Activated T-cell treated with anti-CD3 and anti-CD28 coated beads, Interleukin-2, amount 50 U/mL, for 24 hours (primary cell): ENCODE measurements at regions not wholly inside any gene's neighbourhood (a gene's known extent, or its start where the extent isn't known, plus 50 kb on each side); places are given as distances from the start of the nearest gene placed in this dataset.

Experiments
- DNase-seq: peaks from one replicate; pipeline ENCODE4 v3.0.0-alpha.2; 2020
- H3K27ac Mint-ChIP-seq: 2 replicates; pipeline ENCODE4 v1.8.0; 2020; ENCODE audit warnings: mild to moderate bottlenecking, mixed read lengths
- H3K27me3 Mint-ChIP-seq: 2 replicates; pipeline ENCODE4 v1.8.0; 2020; ENCODE audit warnings: mixed read lengths
- H3K36me3 Mint-ChIP-seq: 2 replicates; pipeline ENCODE4 v1.8.0; 2020; ENCODE audit warnings: low read depth, mixed read lengths
- H3K4me1 Mint-ChIP-seq: 2 replicates; pipeline ENCODE4 v1.8.0; 2020; ENCODE audit warnings: low read depth, mixed read lengths
- H3K4me3 Mint-ChIP-seq: 2 replicates; pipeline ENCODE4 v1.8.0; 2020; ENCODE audit warnings: mild to moderate bottlenecking, moderate library complexity, mixed read lengths
- H3K9me3 Mint-ChIP-seq: 2 replicates; pipeline ENCODE4 v1.8.0; 2020; ENCODE audit warnings: mixed read lengths

DNA sequence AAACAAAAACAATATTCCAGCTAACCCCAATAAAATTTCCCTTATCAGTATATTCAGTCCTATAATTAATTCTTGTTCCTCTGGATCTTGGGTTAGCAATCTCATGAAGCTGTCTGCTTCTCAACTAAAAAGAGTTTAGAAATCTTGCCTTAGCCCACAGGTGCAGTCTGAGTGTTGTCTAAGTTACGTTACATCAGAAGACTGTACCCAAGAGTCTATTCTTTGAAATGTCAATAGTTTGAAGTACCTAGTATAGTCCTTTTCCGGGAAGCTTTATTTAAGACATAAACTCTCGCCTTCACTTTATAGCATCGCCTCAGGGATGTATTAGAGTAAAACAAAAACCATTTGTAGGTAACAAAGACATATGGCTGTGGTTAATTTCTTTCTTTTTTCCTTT is 465.1 kb downstream of the FUT8 start:
- DNase-seq: no peak
- no peak overlapping the region for H3K4me3 Mint-ChIP-seq
- no peaks in the 10 kb centered on the region for H3K36me3 Mint-ChIP-seq
- peak overlapping the region; percentile 60 for H3K27ac Mint-ChIP-seq
- H3K9me3 Mint-ChIP-seq: peaks cover 3% of the 10 kb centered on the region
- no peaks in the 10 kb centered on the region for H3K27me3 Mint-ChIP-seq
- peaks cover 27% of the 10 kb centered on the region for H3K4me1 Mint-ChIP-seq

DNA sequence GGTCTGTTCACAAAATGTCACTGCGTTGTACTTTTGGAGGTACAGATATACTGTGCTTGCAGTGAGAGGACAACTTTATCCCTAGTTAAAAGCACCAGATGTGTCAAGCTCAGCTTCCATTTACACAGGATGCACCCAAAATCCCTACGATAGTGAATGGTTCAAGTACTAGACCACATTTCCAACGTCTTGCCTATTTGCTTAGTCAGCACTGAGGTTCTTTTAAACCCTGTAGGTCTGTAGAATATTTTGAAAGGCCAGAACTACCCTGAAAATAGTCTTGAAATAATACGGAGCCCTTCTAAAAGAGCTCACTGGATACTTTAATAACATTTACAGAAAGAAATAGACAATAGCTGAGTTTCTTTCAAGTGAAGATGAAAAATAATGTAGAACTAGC is 466.1 kb downstream of the FUT8 start:
- Mint-ChIP-seq H3K27me3 (no peaks in the 10 kb centered on the region), H3K36me3 (no peaks in the 10 kb centered on the region), H3K27ac (no peak overlapping the region), H3K4me1 (peaks cover 27% of the 10 kb centered on the region), H3K4me3 (no peak overlapping the region), H3K9me3 (peaks cover 3% of the 10 kb centered on the region)
- DNase-seq: no peak

DNA sequence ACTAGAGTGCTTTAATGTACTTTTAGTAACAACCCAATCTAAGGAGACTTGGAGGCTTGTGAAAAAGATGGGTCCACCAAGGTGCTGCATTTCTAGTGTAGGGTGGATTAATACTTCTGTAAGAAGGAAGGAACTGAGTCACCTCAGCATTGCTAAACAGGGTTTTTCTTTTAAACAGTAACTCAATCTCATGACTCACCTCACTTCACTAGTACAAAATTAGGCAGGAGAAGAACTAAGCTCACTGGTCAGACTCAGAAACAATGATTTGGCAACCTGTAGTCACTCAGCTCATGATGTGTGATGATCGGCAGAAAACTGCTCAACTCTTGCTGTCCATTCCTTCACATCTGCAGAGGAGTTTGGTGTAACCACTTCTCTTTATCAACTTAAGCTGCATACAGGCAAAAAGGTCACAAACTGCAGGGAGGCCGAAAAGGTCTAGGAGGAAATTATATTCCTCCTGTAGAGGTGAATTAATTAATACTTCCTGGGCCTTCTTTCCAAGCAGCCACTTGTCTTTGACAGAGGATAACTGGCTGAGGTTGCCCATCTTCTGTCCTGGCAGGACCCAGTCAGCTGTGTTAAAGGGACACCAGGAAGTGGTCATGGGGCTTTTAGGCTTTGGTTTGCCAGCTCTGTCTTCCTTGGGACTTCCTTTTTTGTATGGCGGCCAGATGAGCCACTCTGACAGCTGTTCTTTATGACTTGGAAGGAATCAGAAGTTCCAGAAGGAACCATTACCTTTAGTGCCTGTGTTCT is 466.9 kb downstream of the FUT8 start:
- H3K27ac Mint-ChIP-seq: peak overlapping the region; percentile 76
- no peak overlapping the region for H3K4me3 Mint-ChIP-seq
- no peaks in the 10 kb centered on the region for H3K27me3 Mint-ChIP-seq
- H3K36me3 Mint-ChIP-seq: no peaks in the 10 kb centered on the region
- DNase-seq: no peak
- peaks cover 3% of the 10 kb centered on the region for H3K9me3 Mint-ChIP-seq
- peaks cover 27% of the 10 kb centered on the region for H3K4me1 Mint-ChIP-seq

DNA sequence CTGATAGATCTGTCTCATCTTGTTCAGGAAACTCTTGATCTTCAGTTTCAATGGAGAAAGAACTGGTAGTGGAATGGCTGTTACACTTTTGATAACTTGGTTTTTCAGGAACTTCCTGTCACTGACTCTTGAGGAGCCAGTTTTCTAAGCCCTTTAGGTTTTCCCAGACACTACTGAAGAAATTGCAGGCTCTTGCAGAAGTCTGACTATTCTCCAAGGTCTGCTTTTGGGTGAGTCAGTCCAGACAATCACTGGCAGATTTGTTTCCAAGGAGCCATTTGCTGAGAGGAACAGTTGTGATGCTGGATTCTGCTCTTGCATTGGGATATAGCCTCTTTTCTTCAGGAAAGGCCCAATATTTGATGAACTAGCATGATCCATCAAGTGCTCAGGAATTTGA is 468.0 kb downstream of the FUT8 start:
- Mint-ChIP-seq H3K4me1 (peaks cover 27% of the 10 kb centered on the region), H3K36me3 (no peaks in the 10 kb centered on the region), H3K4me3 (no peak overlapping the region), H3K9me3 (peaks cover 3% of the 10 kb centered on the region), H3K27ac (no peak overlapping the region), H3K27me3 (no peaks in the 10 kb centered on the region)
- no peak for DNase-seq

DNA sequence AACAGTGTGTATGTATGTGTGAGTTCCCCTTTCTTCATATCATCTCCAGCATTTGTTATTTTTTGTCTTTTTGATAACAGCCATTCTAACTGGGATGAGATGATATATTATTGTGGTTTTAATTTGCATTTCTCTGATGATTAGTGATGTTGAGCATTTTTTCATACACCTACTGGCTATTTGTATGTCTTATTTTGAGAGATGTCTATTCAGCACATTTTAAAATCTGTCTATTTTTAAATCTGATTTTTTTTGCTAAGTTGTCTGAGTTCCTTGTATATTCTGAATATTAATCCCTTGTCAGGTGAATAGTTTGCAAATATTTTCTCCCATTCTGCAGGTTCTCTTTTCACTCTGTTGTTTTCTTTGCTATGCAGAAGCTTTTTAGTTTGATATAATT is 469.1 kb downstream of the FUT8 start:
- Mint-ChIP-seq H3K27ac (no peak overlapping the region), H3K4me3 (no peak overlapping the region), H3K4me1 (peaks cover 27% of the 10 kb centered on the region), H3K36me3 (no peaks in the 10 kb centered on the region), H3K27me3 (no peaks in the 10 kb centered on the region), H3K9me3 (peaks cover 3% of the 10 kb centered on the region)
- no peak for DNase-seq

DNA sequence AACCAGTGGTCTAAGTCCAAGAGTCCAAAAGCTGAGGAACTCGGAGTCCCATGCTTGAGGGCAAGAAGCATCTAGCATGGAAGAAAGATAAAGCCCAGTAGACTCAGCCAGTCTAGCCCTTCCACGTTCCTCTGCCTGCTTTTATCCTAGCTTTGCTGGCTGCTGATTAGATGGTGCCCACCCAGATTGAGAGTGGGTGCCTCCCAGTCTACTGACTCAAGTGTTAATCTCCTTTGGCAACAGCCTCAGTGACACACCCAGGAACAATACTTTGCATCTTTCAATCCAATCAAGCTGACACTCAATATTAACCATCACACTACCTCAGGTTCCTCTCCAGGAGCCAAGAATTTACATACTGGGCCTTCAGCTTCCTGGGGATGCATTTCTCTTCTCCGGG is 476.1 kb downstream of the FUT8 start:
- Mint-ChIP-seq H3K36me3 (no peaks in the 10 kb centered on the region), H3K27ac (no peak overlapping the region), H3K27me3 (no peaks in the 10 kb centered on the region), H3K9me3 (no peaks in the 10 kb centered on the region), H3K4me1 (peaks cover 2% of the 10 kb centered on the region), H3K4me3 (no peak overlapping the region)
- DNase-seq: no peak

GRCh38 chr14:65892315-65892714 is 479.8 kb downstream of the FUT8 start:
- Mint-ChIP-seq H3K4me1 (peaks cover 2% of the 10 kb centered on the region), H3K9me3 (peaks cover 14% of the 10 kb centered on the region), H3K36me3 (no peaks in the 10 kb centered on the region), H3K27ac (no peak overlapping the region), H3K27me3 (no peaks in the 10 kb centered on the region), H3K4me3 (no peak overlapping the region)
- DNase-seq: no peak

GRCh38 chr14:65900164-65900563 is 487.6 kb downstream of the FUT8 start:
- H3K36me3 Mint-ChIP-seq: no peaks in the 10 kb centered on the region
- H3K4me3 Mint-ChIP-seq: no peak overlapping the region
- H3K9me3 Mint-ChIP-seq: peaks cover 25% of the 10 kb centered on the region
- peaks cover 1% of the 10 kb centered on the region for H3K4me1 Mint-ChIP-seq
- DNase-seq: no peak
- H3K27me3 Mint-ChIP-seq: no peaks in the 10 kb centered on the region
- no peak overlapping the region for H3K27ac Mint-ChIP-seq

DNA sequence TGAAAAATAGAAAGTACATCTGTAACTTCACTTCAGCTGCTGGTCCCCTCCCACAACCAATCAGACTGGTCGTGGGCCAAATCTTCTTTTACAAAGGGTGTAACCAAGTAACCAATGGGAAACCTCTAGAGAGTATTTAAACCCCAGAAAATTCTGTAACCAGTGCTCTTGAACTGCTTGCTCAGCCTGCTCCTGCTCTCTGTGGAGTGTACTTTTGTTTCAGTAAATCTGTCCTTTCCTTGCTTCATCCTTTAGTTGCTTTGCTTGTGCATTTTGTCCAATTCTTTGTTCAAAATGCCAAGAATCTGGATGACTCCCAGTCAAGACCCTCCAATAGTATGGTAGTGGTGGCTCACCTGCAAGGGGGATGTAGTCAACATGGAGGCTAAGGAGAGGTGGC is 489.1 kb downstream of the FUT8 start:
- Mint-ChIP-seq H3K27ac (no peak overlapping the region), H3K4me1 (peaks cover 1% of the 10 kb centered on the region), H3K27me3 (no peaks in the 10 kb centered on the region), H3K9me3 (peaks cover 18% of the 10 kb centered on the region), H3K4me3 (no peak overlapping the region), H3K36me3 (no peaks in the 10 kb centered on the region)
- no peak for DNase-seq

DNA sequence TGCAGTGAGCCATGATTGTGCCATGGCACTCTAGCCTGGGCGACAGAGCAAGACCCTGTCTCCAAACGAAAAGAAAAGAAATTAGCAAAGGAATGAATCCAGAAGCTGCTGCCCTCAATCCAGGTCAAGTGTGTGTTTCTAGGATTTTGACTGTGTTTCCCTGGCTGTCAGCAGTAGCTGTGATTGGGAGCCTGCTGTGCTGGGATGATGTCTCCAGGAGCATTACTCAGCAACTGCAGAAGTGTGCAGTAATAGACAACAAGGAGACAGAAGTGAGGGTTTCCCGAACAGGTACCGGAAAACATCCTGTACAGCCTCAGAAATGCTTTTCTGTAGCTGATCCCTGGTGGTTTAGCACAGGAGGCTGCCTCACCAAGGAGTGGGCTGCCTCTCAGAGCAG is 492.5 kb downstream of the FUT8 start:
- no peak overlapping the region for H3K27ac Mint-ChIP-seq
- no peak for DNase-seq

DNA sequence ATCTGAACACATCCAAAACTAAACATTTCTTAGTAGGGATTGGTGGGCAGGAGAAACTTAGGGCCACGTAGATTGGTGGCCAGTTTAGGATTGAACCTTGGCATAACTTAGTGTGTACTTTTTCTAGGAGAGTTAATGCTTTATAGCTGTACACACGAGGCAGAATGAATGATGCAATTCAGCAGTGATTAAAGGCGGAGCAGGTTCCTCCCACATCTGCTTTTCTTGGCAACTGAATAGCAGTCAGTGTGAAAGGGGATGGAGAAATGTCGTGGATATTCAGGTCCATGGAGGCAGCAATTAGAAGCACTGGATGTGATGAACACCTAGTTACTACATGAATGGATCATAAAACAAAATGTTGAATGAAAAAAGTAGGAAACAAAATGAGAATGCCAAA is 493.8 kb downstream of the FUT8 start:
- no peak overlapping the region for H3K4me3 Mint-ChIP-seq
- H3K27me3 Mint-ChIP-seq: no peaks in the 10 kb centered on the region
- no peak for DNase-seq
- H3K9me3 Mint-ChIP-seq: peaks cover 3% of the 10 kb centered on the region
- H3K4me1 Mint-ChIP-seq: peaks cover 9% of the 10 kb centered on the region
- H3K36me3 Mint-ChIP-seq: no peaks in the 10 kb centered on the region
- no peak overlapping the region for H3K27ac Mint-ChIP-seq

More for the DNA sequence above, 492.5 kb downstream of the FUT8 start:
- peaks cover 7% of the 10 kb centered on the region for H3K4me1 Mint-ChIP-seq
- H3K36me3 Mint-ChIP-seq: no peaks in the 10 kb centered on the region
- H3K27me3 Mint-ChIP-seq: no peaks in the 10 kb centered on the region
- H3K9me3 Mint-ChIP-seq: peaks cover 15% of the 10 kb centered on the region
- H3K4me3 Mint-ChIP-seq: no peak overlapping the region

- Mint-ChIP-seq H3K27ac (no peak overlapping the region), H3K4me1 (peaks cover 12% of the 10 kb centered on the region), H3K36me3 (no peaks in the 10 kb centered on the region), H3K9me3 (no peaks in the 10 kb centered on the region), H3K27me3 (no peaks in the 10 kb centered on the region), H3K4me3 (no peak overlapping the region)
- DNase-seq: no peak
Observed at GRCh38 chr14:65906948-65907347, 494.4 kb downstream of the FUT8 start.

DNA sequence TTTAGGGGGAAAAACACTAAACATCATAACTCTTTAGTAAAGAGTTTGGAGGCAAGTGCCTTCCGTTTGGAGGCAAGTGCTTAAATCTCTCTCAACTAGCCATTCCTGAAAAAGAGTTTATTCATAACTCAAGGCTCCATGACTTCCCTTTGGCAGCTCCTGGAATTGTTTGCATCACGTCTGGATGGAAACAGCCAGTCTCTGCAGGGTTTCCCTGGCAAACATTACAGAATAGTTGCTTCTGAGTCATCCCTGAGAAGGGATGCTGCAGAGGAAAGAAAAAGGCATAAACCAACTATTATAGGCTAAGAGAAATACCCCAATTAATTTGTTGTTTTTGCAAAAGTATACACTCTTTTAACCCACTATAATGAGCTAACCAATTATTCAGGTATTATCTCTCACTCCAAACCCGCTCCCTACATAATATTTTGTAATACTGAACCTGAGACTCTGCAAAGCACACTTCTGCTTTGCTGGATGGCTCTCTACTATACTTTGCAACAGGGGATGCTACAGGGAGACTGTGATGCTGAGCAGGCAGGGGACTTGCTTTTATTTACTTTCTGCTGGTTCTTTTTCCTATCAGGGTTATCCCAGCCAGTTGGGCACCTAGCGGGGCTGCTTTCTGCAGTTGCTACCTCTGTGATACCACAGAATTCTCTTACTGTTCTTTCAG is 497.7 kb downstream of the FUT8 start:
- Mint-ChIP-seq H3K27ac (no peak overlapping the region), H3K9me3 (peaks cover 5% of the 10 kb centered on the region), H3K4me1 (peaks cover 28% of the 10 kb centered on the region), H3K27me3 (no peaks in the 10 kb centered on the region), H3K36me3 (no peaks in the 10 kb centered on the region), H3K4me3 (no peak overlapping the region)
- DNase-seq: no peak

GRCh38 chr14:65915125-65915524 is 502.6 kb downstream of the FUT8 start:
- no peaks in the 10 kb centered on the region for H3K27me3 Mint-ChIP-seq
- H3K9me3 Mint-ChIP-seq: peaks cover 8% of the 10 kb centered on the region
- DNase-seq: no peak
- no peak overlapping the region for H3K27ac Mint-ChIP-seq
- H3K4me3 Mint-ChIP-seq: no peak overlapping the region
- peaks cover 26% of the 10 kb centered on the region for H3K4me1 Mint-ChIP-seq
- H3K36me3 Mint-ChIP-seq: no peaks in the 10 kb centered on the region

- H3K27me3 Mint-ChIP-seq: no peaks in the 10 kb centered on the region
- H3K4me1 Mint-ChIP-seq: peaks cover 25% of the 10 kb centered on the region
- no peaks in the 10 kb centered on the region for H3K36me3 Mint-ChIP-seq
- H3K4me3 Mint-ChIP-seq: no peak overlapping the region
- DNase-seq: no peak
- no peak overlapping the region for H3K27ac Mint-ChIP-seq
- H3K9me3 Mint-ChIP-seq: peaks cover 8% of the 10 kb centered on the region
Observed at GRCh38 chr14:65916055-65916454, 503.5 kb downstream of the FUT8 start.
